DMS153 (cell line): ENCODE measurements at regions not wholly inside any gene's neighbourhood (a gene's known extent, or its start where the extent isn't known, plus 50 kb on each side); places are given as distances from the start of the nearest gene placed in this dataset.

Experiments used
- DNase-seq: peaks from one replicate; lab custom pipeline; 2025; lab: John Stamatoyannopoulos, UW

DNA sequence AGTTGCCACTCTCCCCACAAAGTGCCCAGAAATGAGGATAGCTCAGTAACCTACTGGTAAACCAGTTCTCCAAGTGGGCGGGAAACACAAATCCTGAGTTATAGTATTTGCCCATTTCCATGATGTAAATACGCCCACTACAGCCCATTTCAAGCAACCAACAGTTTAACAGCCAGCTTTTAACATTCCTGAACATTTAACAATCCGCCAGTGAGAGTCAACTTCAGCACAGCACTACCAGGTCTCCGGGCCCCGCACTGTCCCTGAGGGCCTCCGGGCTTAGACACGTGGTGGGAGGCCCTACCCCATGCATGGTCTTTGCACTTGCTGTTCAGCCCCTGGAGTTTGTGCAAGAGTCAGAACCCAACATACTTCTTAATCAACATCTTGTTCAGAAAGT, 132.0 kb upstream of the CTTNBP2NL start:
- DNase-seq = no peak

DNA sequence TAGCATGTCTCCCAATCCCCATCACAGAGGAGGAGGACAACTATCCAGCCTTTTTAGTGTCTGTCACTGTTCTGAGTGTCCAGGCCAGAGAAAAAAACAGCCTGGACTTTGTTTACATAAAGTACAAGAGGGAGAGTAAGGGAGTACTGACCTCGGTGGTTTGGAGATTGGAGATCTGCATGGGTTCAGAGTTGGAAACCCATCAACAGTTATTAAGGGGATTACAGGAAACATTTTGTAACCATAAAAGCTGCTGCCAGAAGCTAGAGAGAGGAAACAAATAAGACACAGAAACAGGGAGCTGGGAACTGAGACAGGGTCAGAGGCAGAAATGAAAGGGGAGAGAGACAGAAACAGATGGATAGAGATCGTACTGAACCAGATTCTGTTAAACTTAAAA, 131.5 kb upstream of the CTTNBP2NL start:
- no peak for DNase-seq

DNA sequence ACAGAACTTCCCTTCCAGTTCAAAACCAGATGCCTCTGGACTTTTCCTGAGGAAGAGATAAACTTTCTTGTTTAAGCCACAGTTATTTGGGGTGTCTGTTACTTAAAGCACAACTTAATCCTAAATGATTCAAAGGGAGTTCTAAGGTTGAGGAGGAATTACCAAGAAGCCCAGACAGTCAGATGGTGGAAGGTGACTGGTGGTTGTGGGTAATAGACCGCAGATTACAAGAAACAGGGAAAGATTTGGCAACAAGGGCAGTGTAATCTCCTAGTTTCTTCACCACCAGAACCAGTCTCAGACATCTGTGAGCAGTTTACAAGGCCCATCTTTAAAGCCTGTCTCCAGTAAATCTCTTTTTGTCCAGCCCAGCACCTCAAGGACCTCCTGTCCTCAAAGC, 130.1 kb upstream of the CTTNBP2NL start:
- no peak for DNase-seq

DNA sequence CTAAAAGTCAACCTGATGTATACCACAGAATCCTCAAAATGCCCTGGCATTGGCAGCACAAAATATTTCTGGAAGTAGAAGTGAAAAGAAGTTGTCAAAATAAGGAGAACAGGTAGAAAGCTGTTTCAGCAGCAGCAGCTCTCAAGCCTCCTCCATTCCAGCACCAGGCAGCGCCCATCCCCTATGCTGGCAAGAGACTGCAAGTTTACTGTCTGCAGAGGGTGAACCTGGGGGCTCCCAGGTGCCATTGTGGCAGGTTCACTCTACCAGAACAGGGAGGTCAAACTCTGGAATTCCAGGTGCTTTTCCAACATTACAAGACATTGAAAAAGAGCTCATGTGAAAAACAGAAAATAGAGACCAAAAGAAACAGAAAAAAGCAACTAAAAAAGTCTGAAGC, 128.8 kb upstream of the CTTNBP2NL start:
- DNase-seq = no peak

DNA sequence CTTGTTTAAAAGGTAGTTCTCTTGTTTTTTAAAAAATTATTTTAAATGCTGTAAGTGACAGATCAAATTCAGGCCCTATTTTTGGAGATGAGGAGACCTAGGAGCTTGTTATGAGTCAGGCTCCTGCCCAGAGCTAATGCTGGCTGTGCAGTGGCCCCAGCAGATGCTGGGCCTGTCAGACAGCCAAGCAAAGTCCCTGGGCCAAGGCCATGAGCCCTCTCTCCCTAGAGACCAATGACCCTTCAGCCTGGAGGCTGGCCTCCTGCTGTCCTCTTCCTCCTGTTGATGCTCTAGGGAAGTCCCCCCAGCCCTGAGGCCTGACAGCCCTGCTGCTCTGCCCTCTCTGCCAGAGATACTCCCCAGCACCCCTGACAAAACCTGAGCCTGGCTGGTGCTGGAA, 128.1 kb upstream of the CTTNBP2NL start:
- no peak for DNase-seq

DNA sequence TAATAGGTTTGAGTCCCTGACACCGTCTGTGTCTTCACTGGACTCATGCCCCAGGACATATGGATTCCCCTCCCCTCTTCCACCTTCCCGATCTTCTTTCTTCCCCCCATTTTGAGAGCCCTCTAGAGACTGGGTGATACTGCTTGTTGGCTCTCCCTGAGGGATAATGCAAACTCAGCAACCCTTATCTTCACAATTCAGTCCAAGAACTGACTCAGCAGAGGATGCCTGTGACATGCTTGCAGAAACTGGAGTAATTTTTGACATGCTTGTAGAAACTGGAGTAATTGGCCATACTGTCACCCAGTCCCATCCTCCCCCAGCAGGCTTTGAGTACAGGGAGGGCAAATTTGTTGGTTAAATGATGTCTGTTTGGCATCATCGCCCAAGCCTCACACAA, 127.6 kb upstream of the CTTNBP2NL start:
- DNase-seq = no peak

DNA sequence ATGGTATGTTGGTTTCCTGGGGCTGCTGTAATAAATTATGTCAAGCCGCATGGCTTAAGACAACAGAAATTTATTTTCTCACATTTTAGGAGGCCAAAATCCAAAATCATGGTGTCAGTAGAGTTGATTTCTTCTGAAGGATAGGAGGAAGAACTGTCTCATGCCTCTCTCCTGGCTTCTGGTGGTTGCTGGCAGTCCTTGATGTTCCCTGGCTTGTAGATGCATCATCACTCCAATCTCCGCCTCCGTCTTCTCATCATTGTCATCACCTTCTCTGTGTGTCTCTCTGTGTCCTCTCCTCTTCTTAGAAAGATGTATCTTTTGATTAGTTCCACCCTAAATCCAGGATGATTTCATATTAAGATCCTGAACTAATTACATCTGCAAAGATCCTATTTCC, 124.7 kb upstream of the CTTNBP2NL start:
- no peak for DNase-seq

DNA sequence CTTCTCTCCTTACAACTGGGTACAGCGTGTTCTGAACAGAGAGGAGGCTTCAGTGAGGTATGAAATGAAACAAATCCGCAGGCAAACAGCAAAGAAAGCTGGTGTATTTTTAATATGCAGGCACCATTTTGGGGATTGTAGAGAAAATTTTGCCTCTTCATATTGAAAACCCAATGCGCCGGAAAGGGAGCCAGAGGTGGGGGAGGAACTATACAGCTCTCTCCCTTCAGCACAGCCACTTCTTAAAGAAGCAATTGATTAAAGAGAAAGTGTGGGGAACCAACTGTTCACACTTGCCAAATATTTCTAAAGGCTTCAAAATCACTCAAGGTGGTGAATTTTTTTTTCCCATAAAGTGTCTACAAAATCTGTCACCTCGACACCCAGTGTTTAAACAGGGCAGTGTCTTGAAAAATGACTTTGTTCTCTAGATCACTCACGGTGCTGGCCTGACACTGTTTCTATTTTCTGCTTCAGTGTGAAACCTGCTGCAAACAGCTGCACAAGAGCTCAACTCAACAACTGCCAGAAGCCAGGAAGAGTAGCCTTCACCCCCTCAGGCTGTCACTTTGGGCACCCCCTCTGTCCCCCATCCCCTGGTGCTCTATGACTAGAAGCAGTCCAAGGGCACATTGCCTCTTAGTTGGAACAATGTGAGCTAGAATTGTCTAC, 123.8 kb upstream of the CTTNBP2NL start:
- DNase-seq = no peak

DNA sequence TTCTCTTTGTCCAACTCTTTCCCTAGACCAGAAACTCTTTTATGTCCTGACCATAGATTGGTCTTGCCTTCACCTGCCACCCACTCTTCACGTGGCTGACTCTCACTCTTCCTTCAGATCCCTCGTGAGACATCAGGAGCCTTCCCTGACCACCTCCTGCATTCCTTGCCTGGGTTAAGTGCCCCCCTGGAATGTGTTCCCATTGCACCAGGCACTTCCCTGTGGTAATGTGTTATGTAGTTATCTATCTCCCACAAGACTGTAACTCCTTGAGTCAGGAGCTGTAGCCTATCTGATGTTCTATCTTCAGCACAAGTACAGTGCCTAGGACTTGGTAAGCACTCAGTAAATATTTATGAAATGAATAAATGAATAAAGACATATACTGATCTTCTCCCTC, 111.2 kb upstream of the CTTNBP2NL start:
- no peak for DNase-seq

DNA sequence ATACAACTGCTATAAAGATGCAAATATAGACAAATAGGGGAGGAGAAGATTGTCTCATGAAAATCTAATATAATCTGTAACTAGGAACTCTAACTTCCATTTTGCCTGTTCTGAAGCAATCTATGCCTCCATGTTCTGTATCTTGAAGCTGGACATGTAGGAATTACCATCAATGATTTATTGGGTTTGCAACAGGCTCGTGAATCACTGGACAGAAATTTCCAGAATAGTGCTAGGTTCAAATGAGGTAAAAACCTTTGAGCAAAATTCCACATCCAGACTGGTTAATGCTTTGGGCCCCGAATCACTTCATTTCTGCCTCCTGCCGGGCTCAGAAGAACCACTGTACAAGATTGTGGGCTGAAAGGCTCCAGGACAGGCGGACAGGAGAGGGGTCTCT, 110.7 kb upstream of the CTTNBP2NL start:
- no peak for DNase-seq

DNA sequence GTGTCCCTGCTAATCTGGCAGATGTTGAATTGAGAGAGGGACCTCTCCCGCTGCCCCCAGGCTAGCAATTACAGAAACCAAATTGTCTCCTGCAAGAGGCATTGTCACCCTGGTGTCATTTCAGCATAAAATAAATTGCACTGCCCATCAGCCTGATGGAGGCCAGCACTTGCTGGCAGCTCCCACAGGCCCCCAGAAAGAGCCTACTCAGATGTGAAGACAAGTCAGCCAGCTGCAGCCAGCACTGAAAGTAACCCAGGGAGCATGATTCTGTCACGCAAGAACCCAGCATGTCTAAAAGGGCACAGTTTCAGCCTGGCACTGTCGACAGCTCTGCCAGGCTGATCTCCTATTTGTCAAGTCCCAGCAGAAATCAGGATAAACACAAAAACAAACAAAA, 110.3 kb upstream of the CTTNBP2NL start:
- no peak for DNase-seq

DNA sequence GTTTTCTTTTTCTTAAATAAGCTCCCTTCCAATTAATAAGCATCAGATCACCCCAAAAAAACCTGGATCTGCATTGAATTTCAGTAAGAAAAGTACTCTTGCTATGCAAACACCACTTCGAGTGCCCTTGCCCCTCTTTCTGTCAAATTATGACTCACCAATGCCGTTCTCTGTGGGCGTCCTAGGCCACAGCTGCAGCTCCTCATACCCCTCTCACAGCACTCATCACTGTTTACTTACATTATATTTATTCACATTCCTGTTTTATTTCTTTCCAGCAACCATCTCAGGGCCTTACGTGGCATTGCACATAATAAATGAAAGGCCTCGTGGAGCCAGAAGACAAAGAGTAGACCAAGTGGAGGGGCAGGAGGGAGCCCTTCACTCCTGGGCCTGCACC, 99.1 kb upstream of the CTTNBP2NL start:
- no peak for DNase-seq

DNA sequence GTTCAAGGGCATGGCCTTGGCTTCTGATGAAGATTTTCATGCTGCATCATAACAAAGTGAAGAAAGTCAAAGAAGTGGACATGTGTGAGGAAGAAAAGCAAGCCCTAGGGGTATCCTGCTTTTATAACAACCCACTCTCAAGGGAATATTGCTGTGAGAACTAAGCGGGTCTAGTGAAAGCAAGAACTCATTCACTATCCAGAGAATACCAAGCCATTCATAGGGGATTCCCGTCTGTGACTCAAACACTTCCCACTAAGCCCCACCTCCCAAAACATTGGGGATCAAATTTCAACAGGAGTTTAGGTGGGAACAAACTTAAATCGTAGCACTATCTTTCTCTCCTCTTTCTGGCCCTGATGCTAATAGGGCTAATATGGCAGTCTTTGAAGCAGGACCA, 98.5 kb upstream of the CTTNBP2NL start:
- no peak for DNase-seq

DNA sequence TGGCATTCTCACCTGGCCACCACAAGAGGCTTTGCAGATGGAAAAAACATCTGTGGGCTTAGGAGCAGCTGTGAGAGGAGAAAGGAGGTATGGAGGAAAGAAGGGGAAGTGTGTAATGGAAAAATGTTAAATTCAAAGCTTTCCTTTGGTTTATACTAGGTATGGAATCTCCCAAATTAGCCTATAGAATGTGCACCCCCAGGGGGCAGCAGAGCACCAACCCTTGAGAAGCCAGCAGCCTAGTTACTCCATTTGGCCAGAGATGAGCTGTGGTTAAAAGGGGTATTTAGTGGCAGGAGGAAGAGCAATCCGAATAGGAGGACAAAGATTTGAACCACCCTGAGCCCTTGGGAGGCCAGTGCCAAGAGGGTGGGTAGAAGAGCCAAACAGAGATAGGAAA, 97.5 kb upstream of the CTTNBP2NL start:
- DNase-seq = no peak

DNA sequence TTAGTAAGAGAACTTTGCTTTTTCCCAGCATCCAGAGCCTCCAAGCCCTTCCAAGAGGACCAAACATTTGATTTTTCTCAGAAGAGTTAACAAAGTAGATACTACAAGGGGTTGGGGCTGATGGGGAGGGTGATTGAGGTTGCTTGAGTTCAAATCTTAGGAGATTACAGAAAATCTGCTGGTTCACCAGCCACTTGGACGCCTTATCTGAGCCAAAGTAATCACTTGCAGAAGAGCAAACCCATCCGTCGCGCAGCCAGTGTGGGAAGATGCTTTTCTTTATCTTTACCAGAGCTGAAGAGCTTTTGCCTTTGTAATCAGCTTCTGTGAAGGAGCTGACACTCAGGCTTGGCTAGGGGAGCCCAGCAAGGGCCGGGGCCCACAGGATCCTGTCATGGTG, 91.9 kb upstream of the CTTNBP2NL start:
- no peak for DNase-seq

DNA sequence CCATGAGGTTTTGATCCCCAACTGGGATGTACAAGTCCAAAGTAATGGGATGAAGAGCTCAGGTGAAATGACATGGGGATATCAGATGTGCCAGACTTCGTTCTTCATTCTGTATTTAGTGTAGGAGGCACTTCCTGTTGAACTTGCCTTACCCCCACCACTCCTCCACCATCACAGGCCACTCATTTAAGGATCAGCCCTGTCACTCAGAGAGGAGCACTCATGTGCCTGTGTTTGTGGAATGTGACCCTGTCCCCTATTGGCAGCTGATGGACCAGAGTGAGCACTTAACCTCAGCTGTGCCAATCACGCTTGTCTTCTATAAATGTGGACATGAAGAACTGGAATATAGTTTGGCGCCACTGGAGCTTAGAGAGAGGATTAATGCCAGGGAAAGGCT, 91.4 kb upstream of the CTTNBP2NL start:
- DNase-seq = no peak

DNA sequence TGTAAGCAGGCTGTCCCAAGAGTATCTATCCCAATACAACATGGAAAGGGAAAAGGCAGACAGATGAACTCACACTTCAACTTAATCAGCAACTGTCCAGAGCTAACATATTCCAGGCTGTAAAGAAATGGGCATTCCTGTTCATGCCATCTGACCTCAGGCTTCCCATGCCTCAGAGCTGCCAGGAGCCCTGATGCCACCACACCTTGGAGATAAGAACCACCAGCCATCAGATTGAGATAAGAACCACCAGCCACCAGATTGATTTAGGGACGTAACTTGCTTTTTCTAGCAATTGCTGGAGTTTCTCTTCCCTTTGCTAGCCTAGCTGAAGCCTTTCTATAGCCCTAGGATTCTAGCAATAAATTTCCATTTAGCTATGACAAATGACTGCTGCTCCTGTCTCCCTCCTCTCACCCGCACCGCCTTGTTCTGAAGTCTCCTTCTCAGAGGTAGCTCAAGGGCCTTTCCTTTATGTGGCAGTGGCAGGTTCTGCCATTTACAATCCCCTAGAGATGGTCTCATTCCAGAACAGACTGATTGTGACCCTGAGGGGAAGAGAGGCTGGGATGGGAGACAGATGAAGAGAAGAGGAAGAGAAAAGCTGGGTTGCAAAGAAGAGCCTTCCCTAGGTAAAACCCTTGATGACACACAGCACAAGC, 88.0 kb upstream of the CTTNBP2NL start:
- DNase-seq = no peak

DNA sequence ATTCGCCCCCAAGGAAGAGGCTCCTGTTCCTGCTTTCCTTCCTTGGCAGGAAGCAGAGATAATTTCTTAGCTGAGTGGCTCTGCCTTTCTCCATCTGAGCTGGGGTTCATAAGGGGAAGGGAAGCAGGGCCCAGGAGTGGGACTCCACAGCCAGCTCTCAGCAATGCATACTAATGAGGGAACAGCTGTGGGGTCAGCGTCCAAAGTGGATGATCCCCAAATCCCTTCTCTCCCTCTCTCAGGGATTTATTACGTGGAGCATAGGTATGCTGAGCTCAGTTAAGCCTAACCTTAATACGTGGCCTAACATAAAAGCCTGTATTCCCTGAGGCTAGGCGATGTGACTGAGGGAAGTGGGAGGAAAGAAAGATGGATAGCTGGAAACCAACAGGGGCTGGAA, 87.3 kb upstream of the CTTNBP2NL start:
- no peak for DNase-seq

DNA sequence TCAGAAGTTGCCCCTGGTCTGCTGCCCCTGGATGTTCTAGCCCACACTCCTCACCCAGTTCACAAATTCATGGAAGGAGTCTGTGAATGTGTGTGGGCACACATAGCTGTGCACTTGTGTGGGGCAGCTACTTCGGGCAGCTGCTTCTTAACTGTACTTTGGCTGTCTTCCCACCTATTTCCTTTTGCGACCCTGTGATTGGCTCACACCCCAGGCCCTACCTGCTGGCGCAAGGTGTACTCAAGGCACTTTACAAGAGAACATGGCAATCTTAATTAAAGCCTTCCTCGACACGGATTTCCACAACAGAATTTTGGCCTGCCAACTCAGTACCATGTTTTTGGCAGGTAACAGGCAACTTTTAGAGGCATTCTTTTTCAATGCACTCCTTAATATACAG, 86.5 kb upstream of the CTTNBP2NL start:
- no peak for DNase-seq

DNA sequence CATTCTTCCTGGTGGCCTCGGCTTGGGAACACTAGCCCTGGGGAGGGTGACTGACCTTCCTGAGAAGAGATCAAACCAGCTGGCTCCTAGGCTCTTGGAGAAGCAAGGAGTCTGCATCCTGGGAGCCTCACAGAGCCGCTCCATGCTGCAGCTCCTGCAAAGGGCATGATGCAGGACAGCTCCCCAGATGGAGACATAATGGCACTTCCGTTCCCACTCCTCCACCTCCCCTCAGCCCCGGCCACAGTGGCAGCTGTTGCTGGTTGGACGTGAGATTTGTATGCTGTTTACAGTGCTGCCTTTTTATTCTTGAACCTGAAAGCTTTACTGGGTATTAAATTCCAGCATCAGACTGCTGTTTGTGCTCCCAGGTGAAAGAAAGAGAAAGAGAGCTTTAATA, 83.7 kb upstream of the CTTNBP2NL start:
- no peak for DNase-seq

DNA sequence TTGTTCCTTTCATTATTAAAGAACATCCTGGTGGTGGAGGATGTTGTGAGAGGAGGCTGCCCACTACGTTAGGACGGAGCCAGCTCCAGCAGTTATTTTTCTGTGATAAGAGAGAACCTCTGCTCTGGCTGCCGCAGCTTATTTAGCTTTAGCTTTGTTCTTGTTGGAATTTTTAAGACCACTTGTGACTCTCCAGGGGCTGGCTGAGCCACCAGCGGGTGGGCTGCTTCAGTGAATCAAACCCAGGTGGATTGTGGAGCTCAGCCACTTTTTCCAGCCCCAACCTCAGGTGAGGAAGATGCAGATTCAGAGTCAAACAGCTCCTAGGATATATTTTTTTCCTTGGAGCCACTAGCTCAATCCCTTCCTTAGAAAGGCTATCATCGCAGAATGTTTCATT, 83.1 kb upstream of the CTTNBP2NL start:
- no peak for DNase-seq

DNA sequence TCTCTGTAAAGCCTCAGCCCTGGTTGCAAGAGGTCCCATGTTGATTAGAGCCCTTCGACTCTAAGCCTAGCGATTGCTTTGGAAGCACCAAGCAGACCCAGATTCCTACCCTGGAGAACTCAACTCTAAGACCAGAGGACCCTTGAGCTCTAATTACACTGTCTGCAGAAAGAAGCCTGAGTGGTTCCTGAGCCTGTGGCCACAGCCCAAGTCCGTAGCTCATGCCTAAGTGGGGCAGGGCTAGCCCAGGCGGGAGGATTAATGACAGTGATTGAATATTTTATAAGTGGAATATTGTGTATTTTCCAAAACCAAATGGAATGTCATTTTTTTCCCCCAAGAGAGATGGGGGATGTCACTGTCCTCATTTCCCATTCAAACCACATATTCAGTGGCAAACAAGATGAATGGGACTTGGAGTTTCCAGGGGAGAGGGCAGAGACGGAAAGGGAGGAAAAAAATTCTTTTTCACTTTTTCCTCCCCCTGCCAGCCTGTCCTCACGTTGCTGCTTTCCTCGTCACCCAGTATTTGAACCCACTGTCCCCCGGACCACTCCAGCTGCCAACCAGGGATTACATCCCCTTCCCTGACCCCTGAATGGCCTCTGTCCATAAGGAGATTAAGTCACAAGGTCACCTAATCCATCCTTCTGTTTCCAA, 79.6 kb upstream of the CTTNBP2NL start:
- DNase-seq = no peak

DNA sequence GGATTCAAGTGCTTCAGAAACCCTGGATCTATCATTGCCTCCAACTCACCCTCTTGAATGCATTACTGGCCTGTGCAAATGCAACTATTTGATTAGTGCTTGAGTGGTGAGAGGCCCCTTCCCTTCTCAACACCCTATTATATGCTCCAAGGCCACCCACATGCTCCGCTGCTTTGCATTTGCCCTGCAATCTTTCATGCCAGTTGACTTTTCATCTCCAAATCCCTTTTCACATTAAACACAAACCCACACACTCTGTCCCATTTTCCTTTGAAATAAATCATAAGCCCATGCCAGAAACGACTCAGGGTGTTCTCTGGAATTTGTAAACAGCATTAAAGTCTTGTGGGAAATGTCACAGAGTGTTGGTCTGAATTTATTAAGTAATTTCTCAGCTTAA, 78.9 kb upstream of the CTTNBP2NL start:
- no peak for DNase-seq

DNA sequence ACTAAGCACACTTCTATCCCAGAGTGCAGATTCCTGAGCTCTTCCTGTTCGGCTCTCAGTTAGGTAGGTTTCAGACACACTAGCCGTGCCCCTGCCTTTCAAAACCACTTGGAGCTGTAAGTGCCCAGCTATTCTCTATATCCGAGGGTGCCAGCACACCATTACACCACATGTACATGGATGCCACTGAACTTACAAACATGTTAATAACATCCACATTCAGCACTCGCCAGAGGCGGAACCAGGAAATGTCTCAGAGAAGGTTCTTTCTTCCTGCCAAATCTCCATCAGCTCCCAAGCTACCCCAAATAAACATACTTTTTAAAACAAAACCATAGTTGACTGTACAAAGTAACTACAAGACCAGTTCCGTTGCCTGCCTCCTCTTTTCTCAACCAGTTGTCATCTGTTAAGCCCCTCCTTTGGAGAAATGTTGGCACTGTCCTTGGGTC, 78.4 kb upstream of the CTTNBP2NL start:
- DNase-seq = no peak
